C4-2B (cell line): ENCODE measurements at regions not wholly inside any gene's neighbourhood (a gene's known extent, or its start where the extent isn't known, plus 50 kb on each side); places are given as distances from the start of the nearest gene placed in this dataset.

Experiments
- ZFX ChIP-seq: fragments of 450-650 bp; IDR thresholded peaks from 2 replicates; pipeline ENCODE4 v1.6.1; 2017
- TF ChIP-seq, protein P1 (sequence below): fragments of 450-650 bp; conservative IDR thresholded peaks from 2 replicates; pipeline ENCODE4 v1.5.1; 2017; ENCODE audit warnings: mild to moderate bottlenecking

DNA sequence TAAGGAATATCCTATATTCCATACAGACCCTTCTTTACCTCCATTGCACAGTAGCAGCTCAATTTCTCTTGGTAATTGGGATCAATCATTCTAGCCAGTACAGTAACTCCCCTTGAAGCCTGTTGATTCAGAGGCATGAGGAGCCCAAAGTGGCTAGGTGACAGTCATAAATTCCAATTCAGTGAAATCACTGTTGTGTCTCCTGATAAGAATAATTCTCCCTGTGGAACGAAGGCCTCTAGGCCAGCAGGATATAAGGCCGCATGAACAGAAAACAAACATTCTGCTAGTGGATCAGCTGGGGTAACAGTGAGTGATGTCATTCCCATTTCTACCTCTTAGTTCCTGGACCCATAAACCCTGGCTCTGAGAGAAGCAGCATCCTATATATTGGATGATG lies 696.3 kb downstream of the NR2F2 start:
- TF ChIP-seq, protein P1, sequence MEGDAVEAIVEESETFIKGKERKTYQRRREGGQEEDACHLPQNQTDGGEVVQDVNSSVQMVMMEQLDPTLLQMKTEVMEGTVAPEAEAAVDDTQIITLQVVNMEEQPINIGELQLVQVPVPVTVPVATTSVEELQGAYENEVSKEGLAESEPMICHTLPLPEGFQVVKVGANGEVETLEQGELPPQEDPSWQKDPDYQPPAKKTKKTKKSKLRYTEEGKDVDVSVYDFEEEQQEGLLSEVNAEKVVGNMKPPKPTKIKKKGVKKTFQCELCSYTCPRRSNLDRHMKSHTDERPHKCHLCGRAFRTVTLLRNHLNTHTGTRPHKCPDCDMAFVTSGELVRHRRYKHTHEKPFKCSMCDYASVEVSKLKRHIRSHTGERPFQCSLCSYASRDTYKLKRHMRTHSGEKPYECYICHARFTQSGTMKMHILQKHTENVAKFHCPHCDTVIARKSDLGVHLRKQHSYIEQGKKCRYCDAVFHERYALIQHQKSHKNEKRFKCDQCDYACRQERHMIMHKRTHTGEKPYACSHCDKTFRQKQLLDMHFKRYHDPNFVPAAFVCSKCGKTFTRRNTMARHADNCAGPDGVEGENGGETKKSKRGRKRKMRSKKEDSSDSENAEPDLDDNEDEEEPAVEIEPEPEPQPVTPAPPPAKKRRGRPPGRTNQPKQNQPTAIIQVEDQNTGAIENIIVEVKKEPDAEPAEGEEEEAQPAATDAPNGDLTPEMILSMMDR = no peak
- no peak for TF ChIP-seq ZFX
